NCI-H1436 treated with DMSO at 0.1 percent for 48 hours (cell line): ENCODE measurements at regions not wholly inside any gene's neighbourhood (a gene's known extent, or its start where the extent isn't known, plus 50 kb on each side); places are given as distances from the start of the nearest gene placed in this dataset.

ENCODE experiments used
- DNase-seq: peaks from one replicate; lab custom pipeline; 2025; lab: John Stamatoyannopoulos, UW

- DNase-seq = no peak
Observed at GRCh38 chr22:47297261-47298016, 535.0 kb downstream of the TBC1D22A start.

- no peak for DNase-seq
Observed at GRCh38 chr22:47296405-47297260, 534.2 kb downstream of the TBC1D22A start.

GRCh38 chr22:47295982-47296381 is 533.5 kb downstream of the TBC1D22A start:
- DNase-seq = no peak

- no peak for DNase-seq
Observed at GRCh38 chr22:47295226-47295901, 532.9 kb downstream of the TBC1D22A start.

- no peak for DNase-seq
Observed at GRCh38 chr22:47294576-47294975, 532.1 kb downstream of the TBC1D22A start.

GRCh38 chr22:47294222-47294532 is 531.7 kb downstream of the TBC1D22A start:
- DNase-seq = no peak

GRCh38 chr22:47293368-47294221 is 531.1 kb downstream of the TBC1D22A start:
- DNase-seq = no peak

GRCh38 chr22:47292546-47293320 is 530.3 kb downstream of the TBC1D22A start:
- DNase-seq = no peak

GRCh38 chr22:47291565-47292495 is 529.4 kb downstream of the TBC1D22A start:
- DNase-seq = no peak

- no peak for DNase-seq
Observed at GRCh38 chr22:47290706-47291430, 528.4 kb downstream of the TBC1D22A start.

- DNase-seq = no peak
Observed at GRCh38 chr22:47289336-47289985, 527.0 kb downstream of the TBC1D22A start.

- DNase-seq = no peak
Observed at GRCh38 chr22:47288680-47289079, 526.2 kb downstream of the TBC1D22A start.

GRCh38 chr22:47287516-47287915 is 525.1 kb downstream of the TBC1D22A start:
- no peak for DNase-seq

GRCh38 chr22:47286590-47286989 is 524.1 kb downstream of the TBC1D22A start:
- no peak for DNase-seq

GRCh38 chr22:47285981-47286380 is 523.5 kb downstream of the TBC1D22A start:
- DNase-seq = no peak

- DNase-seq = no peak
Observed at GRCh38 chr22:47284822-47285221, 522.4 kb downstream of the TBC1D22A start.

GRCh38 chr22:47284360-47284759 is 521.9 kb downstream of the TBC1D22A start:
- no peak for DNase-seq

- no peak for DNase-seq
Observed at GRCh38 chr22:47283616-47284270, 521.3 kb downstream of the TBC1D22A start.
